NCI-H146 treated with DMSO at 0.1 percent for 48 hours (cell line): ENCODE measurements at regions not wholly inside any gene's neighbourhood (a gene's known extent, or its start where the extent isn't known, plus 50 kb on each side); places are given as distances from the start of the nearest gene placed in this dataset.
"Not testable (repeated sequence)": the region's sequence is repeated elsewhere in the genome, so short reads cannot be mapped to it uniquely, and the experiment has no call there.

Experiments
- DNase-seq: peaks from one replicate; lab custom pipeline; 2025; ENCODE audit not compliant: unreplicated experiment; lab: John Stamatoyannopoulos, UW

- DNase-seq: no peak
Observed at GRCh38 chr20:40283689-40284088, 405.3 kb downstream of the MAFB start.

DNA sequence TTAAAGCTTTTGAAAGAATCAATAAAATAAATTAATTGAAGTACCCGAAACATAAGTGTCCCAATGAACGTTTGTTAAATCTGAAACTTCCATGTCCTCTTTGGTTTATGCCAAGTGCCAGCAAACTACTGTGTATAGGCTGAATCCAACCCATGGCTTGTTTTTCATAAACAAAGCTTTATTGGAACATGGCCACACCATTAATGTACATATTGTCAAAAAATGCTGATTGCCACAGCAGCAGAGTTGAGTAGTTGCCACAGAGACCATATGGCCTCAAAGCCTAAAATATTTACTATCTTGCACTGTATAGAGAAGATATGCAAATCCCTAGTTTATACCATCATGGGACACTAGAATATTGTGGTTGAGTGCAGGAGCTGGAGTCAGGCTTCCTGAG, 406.1 kb downstream of the MAFB start:
- no peak for DNase-seq

- DNase-seq: no peak
Observed at GRCh38 chr20:40282541-40282940, 406.5 kb downstream of the MAFB start.

GRCh38 chr20:40280616-40281015, 408.4 kb downstream of the MAFB start:
- DNase-seq: no peak

- DNase-seq: no peak
Observed at GRCh38 chr20:40279390-40279789, 409.6 kb downstream of the MAFB start.

DNA sequence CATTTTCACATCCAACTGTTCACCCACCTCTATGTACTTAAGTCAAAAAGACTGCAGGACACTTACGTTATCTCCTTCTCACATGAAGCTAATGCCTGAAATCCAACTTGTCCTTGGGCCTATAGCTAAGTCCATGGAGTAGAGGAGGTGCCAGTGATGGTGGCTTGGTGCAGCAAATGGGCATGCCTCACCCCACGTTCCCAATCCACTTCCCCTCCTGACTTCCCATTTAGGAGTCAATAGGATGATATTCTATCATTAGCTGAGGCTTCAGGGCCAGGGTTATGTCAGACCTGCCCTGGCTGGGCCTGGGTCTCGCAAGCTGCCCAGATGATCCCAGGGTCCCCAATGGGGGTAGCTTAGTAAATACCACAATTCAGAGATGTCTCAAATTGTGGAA, 410.4 kb downstream of the MAFB start:
- DNase-seq: no peak

DNA sequence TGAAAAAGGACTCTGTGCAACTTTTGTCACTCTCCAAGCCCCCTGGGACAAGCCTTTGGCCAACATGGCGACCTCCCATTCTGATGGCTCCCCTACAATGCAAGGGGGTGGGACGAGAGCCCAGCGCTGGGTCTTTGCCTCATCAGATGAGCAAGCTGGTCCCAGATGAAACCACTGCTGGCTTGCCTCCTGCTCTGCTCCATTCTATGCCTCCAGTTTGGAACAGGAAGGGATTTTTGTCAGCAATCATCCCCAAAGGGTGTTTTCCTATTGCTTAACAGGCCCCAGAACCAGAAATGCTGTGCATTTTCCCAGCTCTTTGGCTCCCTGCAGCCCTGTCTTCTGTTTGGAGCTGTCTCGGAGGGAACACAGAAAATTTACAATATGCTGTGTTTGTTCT, 412.7 kb downstream of the MAFB start:
- DNase-seq: no peak

DNA sequence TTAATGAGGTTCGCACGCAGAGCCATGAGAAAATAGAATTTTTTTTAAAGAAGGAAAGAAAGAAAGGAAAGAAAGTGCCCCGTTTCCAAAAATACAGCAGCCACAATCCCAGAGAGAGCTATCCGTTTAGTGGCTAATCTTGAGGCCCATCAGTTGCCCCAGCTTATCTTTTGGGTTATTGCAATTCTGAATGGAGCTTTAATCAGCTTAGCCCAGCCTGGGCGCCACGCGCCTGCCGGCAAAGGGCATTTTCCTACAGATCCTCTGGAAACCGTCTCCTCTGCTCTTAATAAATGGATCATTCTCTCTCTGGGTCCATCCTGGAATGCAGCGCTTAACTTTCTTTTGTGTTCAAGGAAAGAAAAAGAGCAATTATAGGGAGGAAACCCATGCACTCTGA, 413.3 kb downstream of the MAFB start:
- no peak for DNase-seq

GRCh38 chr20:40274912-40275533, 414.0 kb downstream of the MAFB start:
- DNase-seq: no peak

DNA sequence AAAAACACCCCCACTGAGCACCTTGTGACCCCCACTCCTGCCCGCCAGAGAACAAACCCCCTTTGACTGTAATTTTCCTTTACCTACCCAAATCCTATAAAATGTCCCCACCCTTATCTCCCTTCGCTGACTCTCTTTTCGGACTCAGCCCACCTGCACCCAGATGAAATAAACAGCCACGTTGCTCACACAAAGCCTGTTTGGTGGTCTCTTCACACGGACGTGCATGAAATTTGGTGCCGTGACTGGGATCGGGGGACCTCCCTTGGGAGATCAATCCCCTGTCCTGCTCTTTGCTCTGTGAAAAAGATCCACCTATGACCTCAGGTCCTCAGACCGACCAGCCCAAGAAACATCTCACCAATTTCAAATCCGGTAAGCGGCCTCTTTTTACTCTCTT, 419.8 kb downstream of the MAFB start:
- not testable (repeated sequence) for DNase-seq

- DNase-seq: no peak
Observed at GRCh38 chr20:40268321-40269075, 420.5 kb downstream of the MAFB start.

GRCh38 chr20:40265825-40266533, 423.1 kb downstream of the MAFB start:
- no peak for DNase-seq

- DNase-seq: no peak
Observed at GRCh38 chr20:40262219-40262618, 426.8 kb downstream of the MAFB start.

GRCh38 chr20:40258931-40259330, 430.1 kb downstream of the MAFB start:
- no peak for DNase-seq

DNA sequence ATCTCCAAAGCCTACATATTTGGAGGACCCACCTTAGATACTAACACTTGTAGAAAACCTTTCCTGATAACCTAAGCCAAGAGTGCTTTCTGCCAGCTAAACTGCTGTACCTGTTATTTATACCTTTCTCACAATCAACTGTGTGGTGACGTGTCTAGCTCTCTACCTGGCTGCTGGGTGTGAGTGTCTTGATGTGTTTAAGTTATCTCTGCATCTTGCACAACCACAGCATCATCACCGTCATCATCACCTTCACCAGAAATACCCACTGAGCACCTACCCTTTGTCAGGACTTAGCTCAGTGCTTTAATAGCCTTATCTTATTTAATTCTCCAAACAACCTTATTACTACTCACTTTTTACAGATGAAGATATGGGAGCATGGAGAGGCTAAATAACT, 431.3 kb downstream of the MAFB start:
- DNase-seq: no peak

DNA sequence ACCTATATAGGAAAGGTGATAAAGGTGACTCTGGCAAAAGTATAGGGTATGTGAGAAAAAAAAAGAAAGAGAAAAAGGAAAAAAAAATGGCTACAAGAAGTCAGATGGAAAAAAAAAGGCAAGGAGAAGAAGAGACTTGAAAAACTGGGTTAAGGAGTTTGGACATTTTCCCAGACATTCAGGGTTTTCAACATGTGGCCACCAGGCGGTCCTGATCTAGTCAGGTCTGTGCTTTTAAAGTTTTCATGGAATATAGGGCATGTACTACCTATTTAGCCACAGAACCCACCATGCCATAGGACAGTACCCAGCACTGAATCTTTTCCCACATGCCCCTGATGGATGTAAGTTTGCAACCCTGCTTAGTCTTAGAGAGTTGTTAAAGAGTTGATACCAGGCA, 433.7 kb downstream of the MAFB start:
- DNase-seq: no peak

DNA sequence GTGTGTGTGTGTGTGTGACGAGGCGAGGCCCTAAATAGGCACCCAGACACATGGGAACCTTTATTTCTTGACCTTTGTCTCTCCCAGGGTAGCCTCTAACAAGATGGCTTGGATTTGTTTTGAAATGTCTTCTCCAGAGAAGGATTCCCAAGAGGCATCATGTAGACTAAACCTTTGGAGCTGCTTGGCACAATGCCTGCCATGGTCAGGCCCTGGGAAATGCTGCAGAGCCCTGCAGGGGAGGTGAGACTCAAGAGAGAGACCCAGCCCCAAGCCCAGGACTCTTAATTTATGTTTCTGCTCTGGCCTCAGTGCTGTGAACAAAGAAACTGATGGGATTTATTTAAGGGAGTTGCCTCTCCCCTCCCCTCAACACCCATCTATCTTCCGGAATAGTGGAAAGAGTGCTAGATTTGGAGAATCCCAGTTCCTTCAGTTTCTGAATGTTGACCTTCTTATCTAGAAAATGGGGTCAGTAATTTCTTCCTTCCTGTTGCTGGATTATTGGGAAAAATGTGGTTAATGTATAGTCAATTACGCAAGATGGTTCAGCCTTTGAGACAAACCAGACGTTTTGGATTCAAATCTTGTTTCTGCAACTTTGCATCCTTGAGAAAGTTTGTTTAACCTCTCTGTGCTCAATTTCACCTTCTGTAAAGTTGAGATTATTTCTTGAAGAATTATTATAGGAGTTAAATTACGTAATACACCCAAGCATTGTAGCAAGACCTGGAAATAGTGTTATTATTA, 434.8 kb downstream of the MAFB start:
- DNase-seq: no peak

DNA sequence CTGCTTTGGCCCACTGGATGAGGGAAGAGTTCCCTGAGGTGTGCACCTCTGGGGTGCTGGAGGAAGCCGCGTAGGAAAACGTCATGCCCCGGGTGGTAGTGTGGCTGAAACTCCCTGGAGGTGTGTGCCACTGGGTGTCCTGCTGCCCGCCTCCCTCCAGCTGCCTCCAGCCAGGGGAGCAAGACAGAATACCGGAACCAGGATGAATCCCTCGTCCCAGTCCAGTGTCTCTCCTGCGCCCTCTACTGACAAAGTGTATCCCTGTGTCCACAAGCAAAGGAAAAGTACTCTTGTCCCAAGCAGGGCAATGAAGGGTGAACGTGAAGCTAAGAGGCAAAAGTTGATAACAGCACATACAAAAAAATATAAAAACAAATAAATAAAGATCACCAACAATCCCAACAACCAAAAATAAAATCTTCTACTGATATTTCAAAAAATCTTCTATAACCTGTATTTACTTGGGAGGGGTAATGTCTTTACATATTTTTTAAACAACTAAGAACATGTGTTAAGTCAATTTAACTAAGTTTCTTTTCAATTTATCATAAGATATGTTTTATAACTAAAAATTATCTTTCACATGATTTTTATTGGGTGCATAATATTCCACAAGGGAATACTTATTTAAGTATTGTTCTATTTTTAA, 437.6 kb downstream of the MAFB start:
- no peak for DNase-seq

DNA sequence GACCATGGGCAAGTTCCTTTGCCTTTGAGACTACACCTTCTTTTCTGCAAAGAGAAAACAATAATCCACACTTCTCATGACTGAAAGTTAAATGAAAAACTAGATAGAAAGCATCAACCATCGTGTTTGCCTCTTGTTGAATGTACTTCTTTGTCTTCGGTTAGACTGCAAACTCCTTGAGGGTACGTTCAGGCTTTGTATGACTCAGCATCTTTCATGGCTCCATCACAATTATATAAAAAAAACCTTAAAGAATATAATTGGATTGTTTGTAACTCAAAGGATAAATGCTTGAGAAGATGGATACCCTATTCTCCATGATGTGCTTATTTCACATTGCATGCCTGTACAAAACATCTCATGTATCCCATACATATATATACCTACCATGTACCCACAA, 439.2 kb downstream of the MAFB start:
- DNase-seq: no peak

DNA sequence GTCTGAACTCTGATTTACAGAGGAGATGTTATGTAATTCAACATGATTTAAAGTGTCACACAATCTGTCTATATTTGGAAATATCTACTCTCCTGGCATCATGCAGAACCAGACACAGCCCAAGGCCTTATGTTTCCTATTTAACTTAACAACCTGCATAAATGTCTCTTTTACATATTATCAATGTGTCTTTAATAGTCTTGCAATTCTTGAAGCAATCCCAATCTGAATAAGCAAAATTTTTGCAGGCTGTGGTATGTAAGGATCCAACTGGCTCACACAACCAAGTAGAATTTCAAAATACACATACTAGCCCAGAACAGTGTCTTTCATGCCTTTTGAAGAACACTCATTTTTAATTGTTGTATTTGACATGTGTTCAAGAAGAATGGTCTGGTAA, 443.2 kb downstream of the MAFB start:
- no peak for DNase-seq

- DNase-seq: no peak
Observed at GRCh38 chr20:40244286-40244685, 444.8 kb downstream of the MAFB start.
